Breast epithelium (tissue), 4 donors: ENCODE measurements at regions not wholly inside any gene's neighbourhood (a gene's known extent, or its start where the extent isn't known, plus 50 kb on each side); places are given as distances from the start of the nearest gene placed in this dataset.

Experiments
- DNase-seq, 2 donors: peaks; one replicate each; pipeline ENCODE4 v3.0.0-alpha.2; 2019; ENCODE audit warnings: low spot score in 2 of 2
- H3K27ac ChIP-seq, 2 donors: fragments of 200-600 bp; sonication (generic) in 1 of 2; one replicate each; pipeline ENCODE4 v1.5.1; 2016 to 2019; ENCODE audit warnings: mild to moderate bottlenecking in 1 of 2
- H3K27me3 ChIP-seq, 2 donors: fragments of 200-600 bp; sonication (generic) in 1 of 2; one replicate each; pipeline versions ENCODE4 v1.5.1 to v1.6.0; 2017 to 2019; ENCODE audit warnings: control low read depth in 1 of 2, mild to moderate bottlenecking in 1 of 2
- H3K36me3 ChIP-seq: fragments of 200-600 bp; one replicate; pipeline ENCODE4 v1.5.1; 2019
- H3K4me1 ChIP-seq, 2 donors: fragments of 200-600 bp; sonication (generic); one replicate each; pipeline ENCODE4 v1.5.1; 2016 to 2019; ENCODE audit warnings: control low read depth in 1 of 2
- H3K4me3 ChIP-seq, 3 donors: fragments of 200-600 bp; sonication (generic); 1 replicate in 2 of 3; 2 replicates in 1 of 3; pipeline ENCODE4 v1.5.1; 2016 to 2019; ENCODE audit warnings: mild to moderate bottlenecking in 3 of 3, moderate library complexity in 2 of 3
- H3K9me3 ChIP-seq, 2 donors: fragments of 200-600 bp; sonication (generic) in 1 of 2; one replicate each; pipeline ENCODE4 v1.5.1; 2016 to 2019; ENCODE audit warnings: control low read depth in 1 of 2
- CTCF ChIP-seq, 3 donors: fragments of 450-650 bp; IDR thresholded peaks; one replicate each; pipeline ENCODE4 v1.5.1; 2016 to 2017; ENCODE audit warnings: antibody characterized with exemption in 3 of 3, mild to moderate bottlenecking in 3 of 3, moderate library complexity in 3 of 3
- POLR2A ChIP-seq: fragments of 450-650 bp; IDR thresholded peaks from one replicate; pipeline ENCODE4 v1.6.1; 2016; ENCODE audit warnings: antibody characterized with exemption, mild to moderate bottlenecking, moderate library complexity
- POLR2AphosphoS5 ChIP-seq, 3 donors: sonication (generic); formaldehyde crosslinking; IDR thresholded peaks; one replicate each; pipeline ENCODE4 v1.6.1; 2017; ENCODE audit warnings: antibody characterized with exemption in 3 of 3
- intact Hi-C: fragments of 100-400 bp; cut with DNase I; formaldehyde crosslinking; loops from one replicate; pipeline ENCODE4 v1.15.1; 2023; ENCODE audit warnings: low total_unique reads

GRCh38 chr1:189868021-189868420 is 609.6 kb downstream of the BRINP3 start:
- H3K27me3 ChIP-seq: no peaks in the 10 kb centered on the region
- intact Hi-C loops: no loop called here
- no peaks in the 10 kb centered on the region for H3K9me3 ChIP-seq
- DNase-seq: no peak
- H3K27ac ChIP-seq: no peak overlapping the region
- H3K4me3 ChIP-seq: no peak overlapping the region
- no peaks in the 10 kb centered on the region for H3K4me1 ChIP-seq
- TF ChIP-seq POLR2A: no peak
- TF ChIP-seq POLR2AphosphoS5 (IDR thresholded peaks at IDR 0.05): no peak
- TF ChIP-seq CTCF (IDR thresholded peaks at IDR 0.05): no peak
- H3K36me3 ChIP-seq: no peaks in the 10 kb centered on the region

- Histone ChIP-seq H3K27ac (no peak overlapping the region), H3K9me3 (peaks cover 0 to 4% of the 10 kb centered on the region in 2 donors), H3K4me1 (no peaks in the 10 kb centered on the region), H3K27me3 (no peaks in the 10 kb centered on the region), H3K36me3 (peaks cover 3% of the 10 kb centered on the region), H3K4me3 (no peak overlapping the region)
- intact Hi-C loops: loop anchor here (2.0 kb wide), 1 partner anchor 50 kb away; no protein-coding TSS in a partner anchor
- no peak for DNase-seq
- TF ChIP-seq CTCF (IDR thresholded peaks at IDR 0.05) (no peak), POLR2A (no peak), POLR2AphosphoS5 (IDR thresholded peaks at IDR 0.05) (no peak)
These were observed 602.8 kb downstream of the BRINP3 start for GRCh38 chr1:189874715-189875435.

GRCh38 chr1:189880135-189880534 is 597.5 kb downstream of the BRINP3 start:
- H3K9me3 ChIP-seq: peaks cover 0 to 4% of the 10 kb centered on the region in 2 donors
- no peaks in the 10 kb centered on the region for H3K4me1 ChIP-seq
- peaks cover 4% of the 10 kb centered on the region for H3K36me3 ChIP-seq
- no peak overlapping the region for H3K4me3 ChIP-seq
- no peaks in the 10 kb centered on the region for H3K27me3 ChIP-seq
- H3K27ac ChIP-seq: no peak overlapping the region
- intact Hi-C loops: no loop called here
- TF ChIP-seq POLR2AphosphoS5 (IDR thresholded peaks at IDR 0.05) (no peak), CTCF (IDR thresholded peaks at IDR 0.05) (no peak), POLR2A (no peak)
- no peak for DNase-seq

- no peaks in the 10 kb centered on the region for H3K9me3 ChIP-seq
- intact Hi-C loops: loop anchor here (10.0 kb wide), 1 partner anchor 625 kb away; no protein-coding TSS in a partner anchor
- TF ChIP-seq CTCF (IDR thresholded peaks at IDR 0.05) (no peak), POLR2AphosphoS5 (IDR thresholded peaks at IDR 0.05) (no peak), POLR2A (no peak)
- H3K27ac ChIP-seq: no peak overlapping the region
- H3K36me3 ChIP-seq: no peaks in the 10 kb centered on the region
- DNase-seq: no peak
- no peaks in the 10 kb centered on the region for H3K27me3 ChIP-seq
- no peak overlapping the region for H3K4me3 ChIP-seq
- H3K4me1 ChIP-seq: no peaks in the 10 kb centered on the region
These were observed 577.8 kb downstream of the BRINP3 start for GRCh38 chr1:189899686-189900425.

GRCh38 chr1:189904509-189904908 is 573.2 kb downstream of the BRINP3 start:
- Histone ChIP-seq H3K4me3 (no peak overlapping the region), H3K4me1 (no peaks in the 10 kb centered on the region)
- intact Hi-C loops: loop anchor here (10.0 kb wide), 1 partner anchor 630 kb away; no protein-coding TSS in a partner anchor

More at GRCh38 chr1:189904509-189904908, 573.2 kb downstream of the BRINP3 start:
- no peaks in the 10 kb centered on the region for H3K9me3 ChIP-seq
- H3K27me3 ChIP-seq: no peaks in the 10 kb centered on the region
- no peaks in the 10 kb centered on the region for H3K36me3 ChIP-seq
- no peak for TF ChIP-seq POLR2AphosphoS5 (IDR thresholded peaks at IDR 0.05)
- TF ChIP-seq CTCF (IDR thresholded peaks at IDR 0.05): no peak
- TF ChIP-seq POLR2A: no peak
- no peak for DNase-seq
- no peak overlapping the region for H3K27ac ChIP-seq
